Panc1 (cell line): ENCODE measurements at regions not wholly inside any gene's neighbourhood (a gene's known extent, or its start where the extent isn't known, plus 50 kb on each side); places are given as distances from the start of the nearest gene placed in this dataset.

Experiments used
- CTCF ChIP-seq: fragments of 450-650 bp; IDR thresholded peaks from 2 replicates; pipeline ENCODE4 v1.5.1; 2017; ENCODE audit warnings: mild to moderate bottlenecking
- POLR2AphosphoS5 ChIP-seq: IDR thresholded peaks from 2 replicates; pipeline ENCODE4 v1.6.1; 2012; ENCODE audit warnings: mild to moderate bottlenecking, low read depth, low read length, moderate library complexity
- TF ChIP-seq, protein P1 (sequence below), 2 experiments: IDR thresholded peaks; 2 replicates each; pipeline ENCODE4 v1.6.1; 2011 to 2012; ENCODE audit warnings: low read depth in 2 of 2, control low read depth in 1 of 2, low read length in 1 of 2, mild to moderate bottlenecking in 1 of 2, moderate library complexity in 1 of 2; ENCODE audit not compliant: insufficient read depth in 1 of 2

GRCh38 chr2:584863-585823 lies 92.1 kb downstream of the TMEM18 start:
- TF ChIP-seq CTCF (no peak), POLR2AphosphoS5 (no peak)
- TF ChIP-seq, protein P1, sequence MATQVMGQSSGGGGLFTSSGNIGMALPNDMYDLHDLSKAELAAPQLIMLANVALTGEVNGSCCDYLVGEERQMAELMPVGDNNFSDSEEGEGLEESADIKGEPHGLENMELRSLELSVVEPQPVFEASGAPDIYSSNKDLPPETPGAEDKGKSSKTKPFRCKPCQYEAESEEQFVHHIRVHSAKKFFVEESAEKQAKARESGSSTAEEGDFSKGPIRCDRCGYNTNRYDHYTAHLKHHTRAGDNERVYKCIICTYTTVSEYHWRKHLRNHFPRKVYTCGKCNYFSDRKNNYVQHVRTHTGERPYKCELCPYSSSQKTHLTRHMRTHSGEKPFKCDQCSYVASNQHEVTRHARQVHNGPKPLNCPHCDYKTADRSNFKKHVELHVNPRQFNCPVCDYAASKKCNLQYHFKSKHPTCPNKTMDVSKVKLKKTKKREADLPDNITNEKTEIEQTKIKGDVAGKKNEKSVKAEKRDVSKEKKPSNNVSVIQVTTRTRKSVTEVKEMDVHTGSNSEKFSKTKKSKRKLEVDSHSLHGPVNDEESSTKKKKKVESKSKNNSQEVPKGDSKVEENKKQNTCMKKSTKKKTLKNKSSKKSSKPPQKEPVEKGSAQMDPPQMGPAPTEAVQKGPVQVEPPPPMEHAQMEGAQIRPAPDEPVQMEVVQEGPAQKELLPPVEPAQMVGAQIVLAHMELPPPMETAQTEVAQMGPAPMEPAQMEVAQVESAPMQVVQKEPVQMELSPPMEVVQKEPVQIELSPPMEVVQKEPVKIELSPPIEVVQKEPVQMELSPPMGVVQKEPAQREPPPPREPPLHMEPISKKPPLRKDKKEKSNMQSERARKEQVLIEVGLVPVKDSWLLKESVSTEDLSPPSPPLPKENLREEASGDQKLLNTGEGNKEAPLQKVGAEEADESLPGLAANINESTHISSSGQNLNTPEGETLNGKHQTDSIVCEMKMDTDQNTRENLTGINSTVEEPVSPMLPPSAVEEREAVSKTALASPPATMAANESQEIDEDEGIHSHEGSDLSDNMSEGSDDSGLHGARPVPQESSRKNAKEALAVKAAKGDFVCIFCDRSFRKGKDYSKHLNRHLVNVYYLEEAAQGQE (IDR thresholded peaks at IDR 0.05; ENCODE audit: insufficient read depth in 1 of 2, low read depth in 2 of 2, low read length in 1 of 2) = no peak
